ENCODE measurements at regions not wholly inside any gene's neighbourhood (a gene's known extent, or its start where the extent isn't known, plus 50 kb on each side); places are given as distances from the start of the nearest gene placed in this dataset.

DNA sequence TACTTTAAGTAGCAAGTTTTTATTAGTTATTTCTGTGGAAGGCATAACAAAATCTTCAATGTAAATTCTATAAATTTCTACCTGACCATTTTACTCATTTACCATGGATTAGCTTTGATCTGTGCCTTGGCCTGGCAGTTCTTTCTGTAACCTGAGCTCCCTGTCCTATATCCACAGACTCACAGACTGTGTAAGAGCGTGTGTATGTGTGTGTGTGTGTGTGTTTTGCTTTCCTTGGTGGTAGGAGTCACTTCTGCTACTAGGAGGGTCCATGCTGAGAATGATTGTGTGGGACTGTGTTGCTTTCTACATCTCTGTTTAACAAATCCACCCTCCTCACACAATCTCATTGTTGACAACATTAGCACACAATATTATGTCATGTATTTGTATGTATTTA, 221.2 kb upstream of the PELI2 start:
- Histone ChIP-seq H3K36me3 (ENCODE audit: control insufficient read depth, insufficient read depth, low read length) (no peaks in the 10 kb centered on the region), H3K9me3 (ENCODE audit: control insufficient read depth, insufficient read depth, low read length) (no peaks in the 10 kb centered on the region), H3K9ac (ENCODE audit: low read depth, low read length) (no peak overlapping the region), H3K4me3 (ENCODE audit: low read depth, low read length) (no peak overlapping the region), H3K27me3 (ENCODE audit: control insufficient read depth, insufficient read depth, low read length) (no peaks in the 10 kb centered on the region), H3K4me1 (ENCODE audit: control insufficient read depth, insufficient read depth, low read length) (peaks cover 11% of the 10 kb centered on the region), H3K27ac (ENCODE audit: low read depth, low read length) (no peak overlapping the region)

DNA sequence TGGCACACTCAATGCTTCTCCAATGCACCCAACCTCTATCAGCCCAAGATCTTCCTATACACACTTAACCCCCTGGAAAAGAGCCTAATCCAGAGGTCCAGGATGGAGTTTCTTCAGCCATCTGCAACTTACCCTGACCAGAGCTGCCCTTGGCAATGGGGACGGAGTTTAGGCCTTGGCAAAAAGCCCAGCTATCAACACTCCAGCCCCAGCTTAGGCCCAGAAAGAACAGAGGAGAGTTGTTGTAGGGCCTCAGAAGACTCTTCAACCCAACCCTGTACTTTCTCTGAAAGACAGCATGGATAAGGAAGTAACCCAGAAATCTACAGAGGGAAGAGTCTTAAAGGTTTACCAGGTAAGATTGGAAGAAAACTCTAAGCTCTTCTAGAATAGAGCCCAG, 219.3 kb upstream of the PELI2 start:
- H3K9ac ChIP-seq (ENCODE audit: low read depth, low read length) = no peak overlapping the region
- no peak overlapping the region for H3K27ac ChIP-seq (ENCODE audit: low read depth, low read length)
- H3K4me3 ChIP-seq (ENCODE audit: low read depth, low read length) = no peak overlapping the region
- H3K27me3 ChIP-seq (ENCODE audit: control insufficient read depth, insufficient read depth, low read length) = no peaks in the 10 kb centered on the region
- no peaks in the 10 kb centered on the region for H3K9me3 ChIP-seq (ENCODE audit: control insufficient read depth, insufficient read depth, low read length)
- no peaks in the 10 kb centered on the region for H3K36me3 ChIP-seq (ENCODE audit: control insufficient read depth, insufficient read depth, low read length)
- H3K4me1 ChIP-seq (ENCODE audit: control insufficient read depth, insufficient read depth, low read length) = peaks cover 3% of the 10 kb centered on the region; the same call in 1 of the 2 replicates

DNA sequence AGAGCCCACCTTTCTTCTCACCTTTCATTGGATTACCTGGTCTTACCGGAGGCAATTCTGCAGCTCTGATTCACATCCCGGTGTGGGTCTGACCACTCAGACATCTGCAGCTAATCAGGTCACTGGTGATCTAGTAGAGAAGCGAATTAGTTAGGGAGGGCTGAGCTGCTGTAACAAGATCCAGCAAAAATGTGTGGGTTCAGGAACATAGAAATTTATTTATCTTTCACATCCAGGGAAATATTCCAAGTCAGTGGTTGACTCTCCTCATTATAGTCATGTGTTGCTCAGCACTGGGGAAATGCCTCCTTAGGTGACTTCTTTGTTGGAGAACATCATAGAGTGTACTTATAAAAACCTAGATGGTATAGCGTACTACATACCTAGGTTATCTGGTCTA, 218.7 kb upstream of the PELI2 start:
- Histone ChIP-seq H3K27ac (ENCODE audit: low read depth, low read length) (no peak overlapping the region), H3K36me3 (ENCODE audit: control insufficient read depth, insufficient read depth, low read length) (no peaks in the 10 kb centered on the region), H3K27me3 (ENCODE audit: control insufficient read depth, insufficient read depth, low read length) (no peaks in the 10 kb centered on the region), H3K4me1 (ENCODE audit: control insufficient read depth, insufficient read depth, low read length) (peaks cover 3% of the 10 kb centered on the region; the same call in 1 of the 2 replicates), H3K4me3 (ENCODE audit: low read depth, low read length) (no peak overlapping the region), H3K9ac (ENCODE audit: low read depth, low read length) (no peak overlapping the region), H3K9me3 (ENCODE audit: control insufficient read depth, insufficient read depth, low read length) (no peaks in the 10 kb centered on the region)

DNA sequence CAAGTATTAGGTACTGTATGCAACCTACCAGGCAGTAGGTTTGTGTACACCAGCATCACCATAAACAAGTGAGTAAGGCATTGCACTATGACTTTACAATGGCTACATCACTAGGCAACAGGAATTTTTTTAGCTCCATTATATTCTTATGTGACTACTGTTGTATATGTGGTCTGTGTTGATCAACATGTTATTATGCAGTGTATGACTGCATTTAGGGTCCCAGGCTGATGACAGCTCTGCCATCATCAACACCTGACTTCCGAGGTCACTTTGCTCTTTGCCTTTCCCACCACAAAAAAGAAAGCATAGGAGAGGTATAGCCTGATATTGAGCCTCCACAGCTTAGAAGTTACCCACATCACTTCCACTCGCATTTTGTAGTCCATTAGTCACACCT, 217.5 kb upstream of the PELI2 start:
- Histone ChIP-seq H3K27me3 (ENCODE audit: control insufficient read depth, insufficient read depth, low read length) (no peaks in the 10 kb centered on the region), H3K9ac (ENCODE audit: low read depth, low read length) (no peak overlapping the region), H3K4me1 (ENCODE audit: control insufficient read depth, insufficient read depth, low read length) (peaks cover 3% of the 10 kb centered on the region; the same call in 1 of the 2 replicates), H3K9me3 (ENCODE audit: control insufficient read depth, insufficient read depth, low read length) (no peaks in the 10 kb centered on the region), H3K36me3 (ENCODE audit: control insufficient read depth, insufficient read depth, low read length) (no peaks in the 10 kb centered on the region), H3K27ac (ENCODE audit: low read depth, low read length) (no peak overlapping the region), H3K4me3 (ENCODE audit: low read depth, low read length) (no peak overlapping the region)

DNA sequence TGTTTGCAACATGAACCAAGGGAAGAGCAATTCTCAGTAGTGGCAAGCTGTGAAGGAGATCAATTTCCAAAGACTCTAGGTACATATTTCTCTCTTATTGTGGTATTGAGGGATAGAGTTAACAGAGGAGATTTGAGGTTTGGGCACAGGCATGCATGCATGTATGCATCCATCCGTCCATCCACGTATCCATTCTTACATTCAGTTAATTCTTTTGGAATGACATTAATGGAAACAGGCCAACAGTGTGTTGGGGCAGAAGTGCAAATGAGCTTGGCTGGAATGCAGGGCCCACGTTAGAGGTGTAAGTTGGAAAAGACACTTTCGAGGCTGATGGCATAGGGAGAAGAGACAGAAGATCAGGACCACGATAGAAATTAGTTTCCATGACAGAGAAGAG, 216.9 kb upstream of the PELI2 start:
- no peak overlapping the region for H3K9ac ChIP-seq (ENCODE audit: low read depth, low read length)
- no peak overlapping the region for H3K27ac ChIP-seq (ENCODE audit: low read depth, low read length)
- H3K4me3 ChIP-seq (ENCODE audit: low read depth, low read length) = no peak overlapping the region
- H3K27me3 ChIP-seq (ENCODE audit: control insufficient read depth, insufficient read depth, low read length) = no peaks in the 10 kb centered on the region
- no peaks in the 10 kb centered on the region for H3K36me3 ChIP-seq (ENCODE audit: control insufficient read depth, insufficient read depth, low read length)
- no peaks in the 10 kb centered on the region for H3K9me3 ChIP-seq (ENCODE audit: control insufficient read depth, insufficient read depth, low read length)
- H3K4me1 ChIP-seq (ENCODE audit: control insufficient read depth, insufficient read depth, low read length) = no peaks in the 10 kb centered on the region

DNA sequence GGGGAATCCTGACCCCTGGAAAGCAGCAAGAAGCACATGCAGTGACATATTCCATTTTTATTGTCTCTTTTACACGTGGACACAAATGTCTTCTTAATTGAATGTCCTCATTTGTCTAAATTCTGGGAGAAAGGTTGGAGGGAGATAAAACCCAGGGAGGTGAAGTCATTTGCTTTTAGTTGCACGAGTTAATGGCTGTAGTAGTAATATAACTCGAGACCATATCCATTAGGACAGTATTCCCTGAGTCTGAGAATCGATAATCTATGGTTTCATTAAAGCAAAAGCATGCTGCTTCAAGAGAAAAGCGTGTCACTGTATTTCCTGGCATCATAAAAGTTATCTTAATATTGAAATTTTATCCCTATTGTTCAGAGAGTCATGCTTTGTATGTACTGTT, 216.0 kb upstream of the PELI2 start:
- no peak overlapping the region for H3K9ac ChIP-seq (ENCODE audit: low read depth, low read length)
- no peaks in the 10 kb centered on the region for H3K9me3 ChIP-seq (ENCODE audit: control insufficient read depth, insufficient read depth, low read length)
- no peak overlapping the region for H3K27ac ChIP-seq (ENCODE audit: low read depth, low read length)
- H3K4me1 ChIP-seq (ENCODE audit: control insufficient read depth, insufficient read depth, low read length) = no peaks in the 10 kb centered on the region
- no peaks in the 10 kb centered on the region for H3K27me3 ChIP-seq (ENCODE audit: control insufficient read depth, insufficient read depth, low read length)
- H3K4me3 ChIP-seq (ENCODE audit: low read depth, low read length) = no peak overlapping the region
- no peaks in the 10 kb centered on the region for H3K36me3 ChIP-seq (ENCODE audit: control insufficient read depth, insufficient read depth, low read length)

DNA sequence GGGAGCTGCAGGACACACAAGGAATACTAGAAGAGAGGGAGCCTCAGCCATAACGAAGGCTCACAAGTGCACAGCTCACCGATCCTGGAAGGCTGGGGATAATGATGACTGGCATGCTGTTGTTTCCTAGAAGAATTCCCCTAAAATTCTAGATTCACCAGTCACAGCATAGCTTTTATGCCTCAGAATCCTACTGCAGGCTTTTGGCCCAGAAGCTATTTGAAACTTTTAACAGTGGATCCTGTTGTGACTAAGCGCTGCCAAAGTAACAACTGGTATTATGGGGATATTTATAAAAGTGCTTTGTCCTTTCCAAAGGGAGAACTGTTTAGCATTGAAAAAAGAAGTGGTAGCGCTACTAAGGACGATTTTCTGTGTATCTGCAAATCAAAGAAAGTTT, 214.1 kb upstream of the PELI2 start:
- Histone ChIP-seq H3K9ac (ENCODE audit: low read depth, low read length) (no peak overlapping the region), H3K36me3 (ENCODE audit: control insufficient read depth, insufficient read depth, low read length) (no peaks in the 10 kb centered on the region), H3K27ac (ENCODE audit: low read depth, low read length) (no peak overlapping the region), H3K27me3 (ENCODE audit: control insufficient read depth, insufficient read depth, low read length) (no peaks in the 10 kb centered on the region), H3K4me3 (ENCODE audit: low read depth, low read length) (no peak overlapping the region), H3K9me3 (ENCODE audit: control insufficient read depth, insufficient read depth, low read length) (no peaks in the 10 kb centered on the region), H3K4me1 (ENCODE audit: control insufficient read depth, insufficient read depth, low read length) (peaks cover 12% of the 10 kb centered on the region)

DNA sequence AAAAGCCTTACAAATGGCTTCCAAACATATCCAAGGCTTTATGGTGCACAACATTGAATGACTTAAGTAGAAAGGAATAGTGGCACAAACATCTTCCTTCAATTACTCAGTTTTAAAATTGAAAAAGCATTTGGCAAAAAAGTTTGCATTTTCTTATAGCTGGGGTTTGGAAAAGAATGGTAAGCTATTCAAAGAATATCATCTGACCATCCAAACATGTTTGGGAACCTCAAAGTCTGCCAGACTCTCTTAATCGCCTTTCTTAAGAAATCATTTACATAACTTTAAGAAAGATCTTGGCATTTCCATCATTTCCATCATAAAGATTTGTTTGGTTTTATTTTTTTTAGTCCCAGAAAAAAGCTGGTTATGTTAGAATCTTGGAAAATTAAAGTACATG, 210.1 kb upstream of the PELI2 start:
- Histone ChIP-seq H3K36me3 (ENCODE audit: control insufficient read depth, insufficient read depth, low read length) (no peaks in the 10 kb centered on the region), H3K4me3 (ENCODE audit: low read depth, low read length) (no peak overlapping the region), H3K9me3 (ENCODE audit: control insufficient read depth, insufficient read depth, low read length) (no peaks in the 10 kb centered on the region), H3K4me1 (ENCODE audit: control insufficient read depth, insufficient read depth, low read length) (peaks cover 12% of the 10 kb centered on the region), H3K27me3 (ENCODE audit: control insufficient read depth, insufficient read depth, low read length) (no peaks in the 10 kb centered on the region), H3K9ac (ENCODE audit: low read depth, low read length) (no peak overlapping the region), H3K27ac (ENCODE audit: low read depth, low read length) (no peak overlapping the region)

DNA sequence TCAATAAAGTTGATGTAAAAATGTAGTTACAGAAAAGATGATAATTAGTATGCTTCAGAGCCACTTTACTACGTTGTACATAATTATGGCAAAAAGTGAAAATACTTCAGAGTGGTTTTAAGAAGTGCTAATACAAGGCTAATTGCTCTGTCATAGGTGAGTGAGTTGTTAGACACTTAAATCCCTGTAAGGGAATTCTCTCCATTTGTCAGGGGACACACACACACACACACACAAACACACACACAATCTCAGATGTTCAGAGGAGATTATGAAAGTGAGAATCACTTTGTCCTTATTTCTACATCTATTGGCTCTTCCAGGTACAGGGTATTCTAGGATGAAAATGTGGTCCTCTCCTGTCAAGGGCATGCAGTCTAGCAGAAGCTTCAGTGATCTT, 208.3 kb upstream of the PELI2 start:
- no peaks in the 10 kb centered on the region for H3K27me3 ChIP-seq (ENCODE audit: control insufficient read depth, insufficient read depth, low read length)
- no peaks in the 10 kb centered on the region for H3K9me3 ChIP-seq (ENCODE audit: control insufficient read depth, insufficient read depth, low read length)
- no peak overlapping the region for H3K4me3 ChIP-seq (ENCODE audit: low read depth, low read length)
- H3K27ac ChIP-seq (ENCODE audit: low read depth, low read length) = no peak overlapping the region
- peaks cover 12% of the 10 kb centered on the region for H3K4me1 ChIP-seq (ENCODE audit: control insufficient read depth, insufficient read depth, low read length)
- H3K9ac ChIP-seq (ENCODE audit: low read depth, low read length) = no peak overlapping the region
- no peaks in the 10 kb centered on the region for H3K36me3 ChIP-seq (ENCODE audit: control insufficient read depth, insufficient read depth, low read length)

DNA sequence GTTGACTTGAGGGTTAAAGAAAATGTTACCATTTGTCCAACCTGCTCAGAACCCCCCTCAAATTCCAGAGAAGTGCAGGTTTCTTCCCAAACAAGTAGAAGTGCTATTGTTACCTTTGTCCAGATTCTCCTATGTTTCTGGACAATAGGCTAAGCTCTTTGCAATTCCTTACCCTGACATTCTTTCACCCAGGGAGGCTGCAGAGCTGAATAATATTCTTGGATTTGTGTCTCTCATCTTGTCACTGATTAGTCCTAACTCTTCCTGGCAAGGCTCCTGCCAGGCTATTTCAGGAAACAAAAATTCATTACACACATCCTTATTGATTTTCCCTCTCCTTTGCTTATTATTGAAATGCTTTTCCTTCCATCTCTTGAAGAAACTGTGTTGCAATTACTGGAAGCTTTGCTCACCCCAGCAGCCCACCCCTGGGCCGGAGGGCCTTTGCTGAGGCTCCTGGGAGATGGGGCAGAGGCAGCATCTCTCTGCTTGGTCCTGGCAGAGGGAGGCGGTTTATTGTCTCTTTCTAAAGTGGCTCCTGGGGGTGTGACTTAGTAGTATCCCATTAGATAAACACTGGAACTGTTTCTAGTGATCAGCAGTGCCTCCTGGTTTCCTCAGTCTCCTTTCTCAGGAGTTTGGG, 207.5 kb upstream of the PELI2 start:
- peaks cover 12% of the 10 kb centered on the region for H3K4me1 ChIP-seq (ENCODE audit: control insufficient read depth, insufficient read depth, low read length)
- no peak overlapping the region for H3K27ac ChIP-seq (ENCODE audit: low read depth, low read length)
- H3K9me3 ChIP-seq (ENCODE audit: control insufficient read depth, insufficient read depth, low read length) = no peaks in the 10 kb centered on the region
- H3K27me3 ChIP-seq (ENCODE audit: control insufficient read depth, insufficient read depth, low read length) = no peaks in the 10 kb centered on the region
- H3K9ac ChIP-seq (ENCODE audit: low read depth, low read length) = no peak overlapping the region
- H3K4me3 ChIP-seq (ENCODE audit: low read depth, low read length) = no peak overlapping the region
- H3K36me3 ChIP-seq (ENCODE audit: control insufficient read depth, insufficient read depth, low read length) = no peaks in the 10 kb centered on the region

DNA sequence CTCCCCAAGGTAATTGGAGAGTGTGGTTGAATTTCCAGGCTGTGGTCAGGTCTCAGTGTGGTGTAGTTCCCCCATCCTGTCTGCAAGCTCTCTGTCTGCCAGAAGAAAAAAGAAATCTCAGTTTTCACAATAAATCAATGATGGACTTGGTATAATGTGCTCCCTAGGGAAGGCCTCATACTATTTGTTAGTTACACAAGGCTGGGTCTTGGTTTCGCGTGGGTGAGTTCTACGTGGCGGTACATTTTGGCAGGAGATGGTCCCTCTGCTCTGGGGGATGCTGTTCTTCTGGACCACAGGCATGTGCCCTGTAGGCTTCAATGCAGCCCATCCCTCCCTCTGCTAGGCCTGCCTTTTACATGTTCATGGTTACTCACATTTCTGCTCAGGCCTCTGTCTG, 206.4 kb upstream of the PELI2 start:
- H3K4me1 ChIP-seq (ENCODE audit: control insufficient read depth, insufficient read depth, low read length) = peaks cover 12% of the 10 kb centered on the region
- no peak overlapping the region for H3K27ac ChIP-seq (ENCODE audit: low read depth, low read length)
- H3K36me3 ChIP-seq (ENCODE audit: control insufficient read depth, insufficient read depth, low read length) = no peaks in the 10 kb centered on the region
- no peak overlapping the region for H3K4me3 ChIP-seq (ENCODE audit: low read depth, low read length)
- no peak overlapping the region for H3K9ac ChIP-seq (ENCODE audit: low read depth, low read length)
- no peaks in the 10 kb centered on the region for H3K27me3 ChIP-seq (ENCODE audit: control insufficient read depth, insufficient read depth, low read length)
- H3K9me3 ChIP-seq (ENCODE audit: control insufficient read depth, insufficient read depth, low read length) = no peaks in the 10 kb centered on the region

DNA sequence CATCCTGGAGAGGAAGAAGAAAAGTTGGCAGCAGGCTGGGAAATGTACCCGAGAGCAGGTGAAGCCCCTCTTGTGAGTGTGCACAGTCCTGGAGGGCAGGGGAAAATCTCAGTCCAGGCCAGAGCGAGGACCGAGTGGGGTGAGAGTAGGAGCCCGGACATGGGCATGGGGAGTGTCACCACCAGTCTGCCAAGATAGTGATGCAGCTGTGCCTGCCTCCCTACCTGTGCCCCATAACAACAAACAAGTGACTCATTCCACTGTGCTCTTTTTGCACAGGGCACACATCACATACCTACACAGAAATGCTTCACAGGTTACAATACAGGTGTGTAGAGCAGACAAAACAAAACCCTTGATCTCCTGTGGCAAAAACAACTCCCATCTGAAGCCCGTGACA, 205.9 kb upstream of the PELI2 start:
- H3K4me1 ChIP-seq (ENCODE audit: control insufficient read depth, insufficient read depth, low read length) = peaks cover 12% of the 10 kb centered on the region
- H3K27me3 ChIP-seq (ENCODE audit: control insufficient read depth, insufficient read depth, low read length) = no peaks in the 10 kb centered on the region
- no peak overlapping the region for H3K27ac ChIP-seq (ENCODE audit: low read depth, low read length)
- no peaks in the 10 kb centered on the region for H3K36me3 ChIP-seq (ENCODE audit: control insufficient read depth, insufficient read depth, low read length)
- H3K9me3 ChIP-seq (ENCODE audit: control insufficient read depth, insufficient read depth, low read length) = no peaks in the 10 kb centered on the region
- no peak overlapping the region for H3K9ac ChIP-seq (ENCODE audit: low read depth, low read length)
- H3K4me3 ChIP-seq (ENCODE audit: low read depth, low read length) = no peak overlapping the region
